ENCODE measurements at regions not wholly inside any gene's neighbourhood (a gene's known extent, or its start where the extent isn't known, plus 50 kb on each side); places are given as distances from the start of the nearest gene placed in this dataset.

DNA sequence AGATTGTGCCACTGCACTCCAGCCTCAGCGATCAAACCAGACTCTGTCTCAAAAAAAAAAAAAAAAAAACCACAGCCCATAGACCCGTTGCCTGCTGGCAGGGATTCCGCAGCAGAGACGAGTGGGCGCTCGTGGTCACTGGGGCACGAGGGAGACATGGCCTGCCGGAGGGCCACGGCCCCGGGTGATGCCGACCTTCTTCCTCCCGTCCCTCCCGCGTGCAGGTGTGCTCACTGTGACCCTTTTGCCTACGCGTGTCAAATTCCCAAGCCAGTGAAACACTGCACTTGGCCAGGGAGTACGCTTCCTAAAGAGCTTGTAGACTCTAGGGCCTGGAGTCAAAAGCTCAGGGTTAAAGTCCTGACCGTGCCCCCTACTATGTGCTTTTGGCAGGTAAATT lies 397.6 kb upstream of the MYT1L start:
- no peak overlapping the region for H2BK15ac ChIP-seq (ENCODE audit: low read length)
- no peaks in the 10 kb centered on the region for H3K9me3 ChIP-seq (ENCODE audit: insufficient read depth in 2 of 2, low read depth in 1 of 2, low read length in 1 of 2)
- POLR2A ChIA-PET (ENCODE audit: partially characterized antibody), result no interaction called here
- no peaks in the 10 kb centered on the region for H3K79me1 ChIP-seq (ENCODE audit: low read depth, low read length)
- H3K18ac ChIP-seq (ENCODE audit: extremely low read depth, low read length), result no peak overlapping the region
- H4K8ac ChIP-seq (ENCODE audit: extremely low read depth, insufficient read depth, low read length), result no peak overlapping the region
- no peak overlapping the region for H3K56ac ChIP-seq (replicated peaks; ENCODE audit: insufficient read length, low read depth, low read length)
- H4K91ac ChIP-seq (replicated peaks; ENCODE audit: insufficient read length, low read length), result no peak overlapping the region
- H4K20me1 ChIP-seq (replicated peaks in 1 of 2; ENCODE audit: control insufficient read depth in 1 of 2, insufficient read depth in 2 of 2, low read length in 2 of 2), result peaks cover 0 to 4% of the 10 kb centered on the region in 2 experiments
- CTCF ChIA-PET (ENCODE audit: partially characterized antibody), result interaction anchor here (1.2 to 1.4 kb wide), 2 partner anchors 30 to 255 kb away, joined by 3 to 5 read pairs; no protein-coding TSS in a partner anchor
- no peak overlapping the region for H3K4me2 ChIP-seq (ENCODE audit: insufficient read depth in 1 of 2, low read depth in 2 of 2, low read length in 2 of 2)
- H3K36me3 ChIP-seq (ENCODE audit: control insufficient read depth in 2 of 4, insufficient read depth in 4 of 4, low read length in 3 of 4), result no peaks in the 10 kb centered on the region
- no peak overlapping the region for H2BK20ac ChIP-seq (ENCODE audit: low read length)
- H3K9ac ChIP-seq (replicated peaks in 1 of 4; ENCODE audit: extremely low read depth in 1 of 4, low read depth in 3 of 4, low read length in 3 of 4), result no peak overlapping the region
- no peak overlapping the region for H3K23ac ChIP-seq (ENCODE audit: insufficient read length)
- no peaks in the 10 kb centered on the region for H3K79me2 ChIP-seq (ENCODE audit: control insufficient read depth in 1 of 2, insufficient read depth in 2 of 2, low read length in 2 of 2)
- H3K4me3 ChIP-seq (ENCODE audit: extremely low read depth in 1 of 4, insufficient read depth in 2 of 4, low read depth in 3 of 4, low read length in 4 of 4), result no peak overlapping the region
- H2BK120ac ChIP-seq (replicated peaks; ENCODE audit: low read depth, low read length), result no peak overlapping the region
- no peak overlapping the region for H2AK5ac ChIP-seq (ENCODE audit: low read depth, low read length)
- FAIRE-seq (no peak), DNase-seq (ENCODE audit: low read depth in 1 of 2, low spot score in 2 of 2) (no peak)
- no peak overlapping the region for H3K14ac ChIP-seq (ENCODE audit: insufficient read length)
- H2BK5ac ChIP-seq (ENCODE audit: low read depth, low read length), result no peak overlapping the region
- no peak overlapping the region for H2AFZ ChIP-seq (ENCODE audit: low read length)
- H4K5ac ChIP-seq (ENCODE audit: insufficient read length, low read depth, low read length), result no peak overlapping the region
- H3K23me2 ChIP-seq (ENCODE audit: low read depth, low read length), result no peaks in the 10 kb centered on the region
- 90% methylated on average over 16 of the region's 18 CpGs; no CpG with 5 or more reads in 1 of the 2 experiments for WGBS, 2 experiments (ENCODE audit: extremely low coverage in 1 of 2, insufficient coverage in 1 of 2, insufficient read length in 1 of 2, insufficient replicate concordance in 2 of 2, low coverage in 1 of 2, low lambda C conversion rate in 2 of 2, missing lambda C conversion rate in 1 of 2)
- H3K27me3 ChIP-seq (replicated peaks in 1 of 4; ENCODE audit: control insufficient read depth in 3 of 4, extremely low read depth in 1 of 4, insufficient read depth in 3 of 4, low read length in 3 of 4), result no peaks in the 10 kb centered on the region
- H3K27ac ChIP-seq (ENCODE audit: low read depth, low read length), result no peak overlapping the region
- H3K4me1 ChIP-seq (replicated peaks in 1 of 4; ENCODE audit: control insufficient read depth in 3 of 4, insufficient read depth in 4 of 4, low read length in 3 of 4), result no peaks in the 10 kb centered on the region
- H3K4ac ChIP-seq (replicated peaks; ENCODE audit: insufficient read length, low read depth, low read length), result no peak overlapping the region
- no peak overlapping the region for H2BK12ac ChIP-seq (ENCODE audit: low read depth, low read length)
- TF ChIP-seq SP1 (IDR thresholded peaks at IDR 0.05; ENCODE audit: low read depth, low read length), result no peak
- TF ChIP-seq RAD21 (IDR thresholded peaks at IDR 0.05 in 1 of 2, conservative IDR thresholded peaks at IDR 0.05 in 1 of 2; ENCODE audit: low read depth in 2 of 2, low read length in 2 of 2), result no peak
- no peak for TF ChIP-seq SIX5 (IDR thresholded peaks at IDR 0.05; ENCODE audit: low read depth, low read length)
- TF ChIP-seq TCF12 (IDR thresholded peaks at IDR 0.05; ENCODE audit: low read depth, low read length), result no peak
- TF ChIP-seq CHD2 (IDR thresholded peaks at IDR 0.05; ENCODE audit: low read length), result no peak
- no peak for TF ChIP-seq TAF1 (IDR thresholded peaks at IDR 0.05; ENCODE audit: low read depth, low read length)
- no peak for TF ChIP-seq JUN (IDR thresholded peaks at IDR 0.05; ENCODE audit: low read depth, low read length)
- no peak for TF ChIP-seq SP2 (IDR thresholded peaks at IDR 0.05; ENCODE audit: low read length)

Measured in H1 (cell line).